IMR-90 (cell line): ENCODE measurements at regions not wholly inside any gene's neighbourhood (a gene's known extent, or its start where the extent isn't known, plus 50 kb on each side); places are given as distances from the start of the nearest gene placed in this dataset.
"Not testable (repeated sequence)": the region's sequence is repeated elsewhere in the genome, so short reads cannot be mapped to it uniquely, and the experiment has no call there.

Experiments used
- ATAC-seq: fragments of 200-7000 bp; cut with Tn5 transposase; 2 replicates; pipeline ENCODE4 v1.9.1; 2020; ENCODE audit warnings: low read depth, mild to moderate bottlenecking, moderate library complexity
- BruUV-seq: library from RNA; stranded (reverse); fragments of 400-500 nt; replicated peaks from 2 replicates; lab custom pipeline; 2021; lab: Mats Ljungman, UMichigan
- CTCF ChIA-PET: fragments of 300-600 bp; formaldehyde crosslinking; extraction: SDS; loops from one replicate; lab custom pipeline; 2021; ENCODE audit warnings: antibody characterized with exemption; lab: Yijun Ruan, JAX
- POLR2A ChIA-PET: fragments of 300-600 bp; sonication (Branson Sonifier 250); formaldehyde crosslinking; loops from one replicate; lab custom pipeline; 2022; ENCODE audit warnings: antibody characterized with exemption; ENCODE audit not compliant: unreplicated experiment; lab: Charles Lee
- DNase-seq: peaks from one replicate; pipeline ENCODE4 v3.0.0; 2013
- H2AFZ ChIP-seq: replicated peaks from 2 replicates; pipeline ENCODE3; 2013; ENCODE audit warnings: low read length, mild to moderate bottlenecking; ENCODE audit not compliant: poor library complexity
- H2AK5ac ChIP-seq: 2 replicates; pipeline ENCODE4 v1.6.1; 2013; ENCODE audit warnings: low read depth, low read length, inconsistent platforms
- H2AK9ac ChIP-seq: replicated peaks from 2 replicates; pipeline ENCODE3; 2013; ENCODE audit warnings: mild to moderate bottlenecking, low read depth, low read length, moderate library complexity; ENCODE audit not compliant: poor library complexity
- H2BK120ac ChIP-seq: 2 replicates; pipeline ENCODE4 v1.6.1; 2013; ENCODE audit warnings: low read depth, low read length, inconsistent platforms
- H2BK15ac ChIP-seq: 3 replicates; pipeline ENCODE4 v1.6.1; 2013; ENCODE audit warnings: low read depth, low read length, inconsistent platforms
- H2BK20ac ChIP-seq: 2 replicates; pipeline ENCODE4 v1.6.1; 2013; ENCODE audit warnings: low read depth, mild to moderate bottlenecking, inconsistent platforms, low read length, moderate library complexity
- H2BK5ac ChIP-seq: 2 replicates; pipeline ENCODE4 v1.6.1; 2013; ENCODE audit warnings: mild to moderate bottlenecking, low read depth, low read length, inconsistent platforms; ENCODE audit not compliant: poor library complexity, severe bottlenecking
- H3K14ac ChIP-seq: replicated peaks from 2 replicates; pipeline ENCODE4 v1.6.1; 2013; ENCODE audit warnings: low read depth, low read length, inconsistent platforms
- H3K18ac ChIP-seq: 2 replicates; pipeline ENCODE4 v1.6.1; 2013; ENCODE audit warnings: low read depth, low read length, control low read depth
- H3K23ac ChIP-seq: 2 replicates; pipeline ENCODE4 v1.6.1; 2013; ENCODE audit warnings: low read depth, low read length, inconsistent platforms
- H3K27ac ChIP-seq: 2 replicates; pipeline ENCODE4 v1.5.1; 2013; ENCODE audit warnings: mild to moderate bottlenecking, control low read depth, low read length; ENCODE audit not compliant: insufficient read depth
- H3K27me3 ChIP-seq: 2 replicates; pipeline ENCODE4 v1.6.1; 2013; ENCODE audit warnings: low read length; ENCODE audit not compliant: control insufficient read depth, insufficient read depth
- H3K36me3 ChIP-seq: 2 replicates; pipeline ENCODE4 v1.6.1; 2013; ENCODE audit warnings: low read length, mixed read lengths; ENCODE audit not compliant: control insufficient read depth, insufficient read depth
- H3K4ac ChIP-seq: 2 replicates; pipeline ENCODE4 v1.6.1; 2013; ENCODE audit warnings: low read depth, low read length, inconsistent platforms
- H3K4me1 ChIP-seq: 2 replicates; pipeline ENCODE4 v1.6.1; 2013; ENCODE audit warnings: low read length, mixed read lengths; ENCODE audit not compliant: control insufficient read depth, insufficient read depth
- H3K4me2 ChIP-seq: 2 replicates; pipeline ENCODE4 v1.6.1; 2013; ENCODE audit warnings: low read depth, mild to moderate bottlenecking, control low read depth, low read length, moderate library complexity
- H3K4me3 ChIP-seq: 2 replicates; pipeline ENCODE4 v1.5.1; 2013; ENCODE audit warnings: low read depth, mild to moderate bottlenecking, control low read depth, low read length, moderate library complexity; ENCODE audit not compliant: insufficient read depth
- H3K56ac ChIP-seq: 2 replicates; pipeline ENCODE4 v1.6.1; 2013; ENCODE audit warnings: low read length, inconsistent platforms; ENCODE audit not compliant: insufficient read depth; ENCODE audit errors: extremely low read depth
- H3K79me1 ChIP-seq, 2 experiments: 2 replicates each; pipeline ENCODE4 v1.6.1; 2013; ENCODE audit warnings: low read length in 2 of 2, inconsistent platforms in 1 of 2, low read depth in 1 of 2
- H3K9ac ChIP-seq: 2 replicates; pipeline ENCODE4 v1.6.1; 2013; ENCODE audit warnings: low read depth, low read length, control low read depth
- H3K9me1 ChIP-seq: 2 replicates; pipeline ENCODE4 v1.6.1; 2013; ENCODE audit warnings: low read length, inconsistent platforms; ENCODE audit not compliant: insufficient read depth
- H3K9me3 ChIP-seq: 2 replicates; pipeline ENCODE4 v1.6.1; 2013; ENCODE audit warnings: low read length; ENCODE audit not compliant: control insufficient read depth, insufficient read depth
- H4K20me1 ChIP-seq: 2 replicates; pipeline ENCODE4 v1.6.1; 2013; ENCODE audit warnings: low read length, inconsistent platforms; ENCODE audit not compliant: insufficient read depth
- H4K5ac ChIP-seq: 2 replicates; pipeline ENCODE4 v1.6.1; 2013; ENCODE audit warnings: mild to moderate bottlenecking, low read depth, low read length, control low read depth
- H4K8ac ChIP-seq, 2 experiments: 2 replicates each; pipeline ENCODE4 v1.6.1; 2013; ENCODE audit warnings: low read depth in 2 of 2, low read length in 2 of 2, control low read depth in 1 of 2, inconsistent platforms in 1 of 2
- H4K91ac ChIP-seq: 2 replicates; pipeline ENCODE4 v1.6.1; 2013; ENCODE audit warnings: low read depth, low read length, inconsistent platforms; ENCODE audit not compliant: insufficient read depth
- BHLHE40 ChIP-seq: fragments of 150-350 bp; IDR thresholded peaks from 2 replicates; pipeline ENCODE4 v1.6.1; 2016; ENCODE audit warnings: mild to moderate bottlenecking, low read depth, low read length
- CTCF ChIP-seq: conservative IDR thresholded peaks from 2 replicates; pipeline ENCODE4 v1.5.1; 2012; ENCODE audit warnings: mild to moderate bottlenecking, low read depth, low read length, improper control_type of control experiment
- MAZ ChIP-seq: IDR thresholded peaks from 2 replicates; pipeline ENCODE4 v1.6.1; 2012; ENCODE audit warnings: low read depth, mild to moderate bottlenecking, low read length, improper control_type of control experiment, moderate library complexity, borderline replicate concordance
- MXI1 ChIP-seq: IDR thresholded peaks from 2 replicates; pipeline ENCODE4 v1.6.1; 2012; ENCODE audit warnings: low read depth, mild to moderate bottlenecking, low read length, moderate library complexity, borderline replicate concordance
- RAD21 ChIP-seq: IDR thresholded peaks from 2 replicates; pipeline ENCODE4 v1.6.1; 2012; ENCODE audit warnings: low read length, improper control_type of control experiment
- RCOR1 ChIP-seq: IDR thresholded peaks from 2 replicates; pipeline ENCODE4 v1.6.1; 2012; ENCODE audit warnings: mild to moderate bottlenecking, low read length, improper control_type of control experiment; ENCODE audit not compliant: insufficient replicate concordance
- RFX5 ChIP-seq: IDR thresholded peaks from 2 replicates; pipeline ENCODE4 v1.8.0; 2012; ENCODE audit warnings: low read depth, mild to moderate bottlenecking, low read length, moderate library complexity
- SMC3 ChIP-seq: fragments of 150-350 bp; IDR thresholded peaks from 2 replicates; pipeline ENCODE4 v1.6.1; 2016; ENCODE audit warnings: low read depth, mild to moderate bottlenecking, antibody characterized with exemption, low read length, moderate library complexity
- WGBS, 2 experiments: methylation state at CpG; one replicate each; pipeline versions ENCODE4 v1.1.5 to v1.1.7; 2013; ENCODE audit warnings: missing lambda C conversion rate in 2 of 2; ENCODE audit not compliant: insufficient read length in 1 of 2; ENCODE audit errors: extremely low coverage in 2 of 2; 5-methylcytosine and 5-hydroxymethylcytosine counted together
- dilution Hi-C: fragments of 300-500 bp; cut with HindIII; formaldehyde crosslinking; loops from one replicate; pipeline ENCODE4 v1.14.3; 2018; ENCODE audit warnings: low sequenced_read_pairs; ENCODE audit not compliant: unreplicated experiment
- in situ Hi-C: fragments of 300-500 bp; cut with MboI; formaldehyde crosslinking; loops from 3 replicates; pipeline ENCODE4 v1.14.3; 2019; ENCODE audit warnings: low sequenced_read_pairs, inconsistent platforms, mixed read lengths
- intact Hi-C: fragments of 100-400 bp; cut with micrococcal nuclease; formaldehyde crosslinking; loops from 2 replicates; pipeline ENCODE4 v1.10.0; 2022

GRCh38 chr2:179322289-179322688, 57.7 kb upstream of the SESTD1 start:
- H3K27me3 ChIP-seq, result no peaks in the 10 kb centered on the region
- TF ChIP-seq RFX5, result no peak
- no peak for TF ChIP-seq RAD21
- TF ChIP-seq MXI1, result no peak
- no peak for TF ChIP-seq RCOR1
- TF ChIP-seq BHLHE40, result no peak
- TF ChIP-seq MAZ, result no peak
- TF ChIP-seq CTCF, result no peak
- no peak for TF ChIP-seq SMC3
- BruUV-seq, result no TSS peak
- no peak overlapping the region for H3K18ac ChIP-seq
- H4K20me1 ChIP-seq, result no peaks in the 10 kb centered on the region
- no peaks in the 10 kb centered on the region for H3K36me3 ChIP-seq
- no peaks in the 10 kb centered on the region for H3K9me1 ChIP-seq
- ATAC-seq (no peak), DNase-seq (no peak)
- no peak overlapping the region for H3K23ac ChIP-seq
- H2BK20ac ChIP-seq, result no peak overlapping the region
- H3K56ac ChIP-seq, result no peak overlapping the region
- no peak overlapping the region for H4K8ac ChIP-seq
- no peak overlapping the region for H4K5ac ChIP-seq
- dilution Hi-C loops (no loop called here), in situ Hi-C loops (no loop called here), intact Hi-C loops (no loop called here)
- no peak overlapping the region for H3K4me2 ChIP-seq
- no peak overlapping the region for H2BK120ac ChIP-seq
- no peak overlapping the region for H3K9ac ChIP-seq
- no peak overlapping the region for H2AK9ac ChIP-seq
- H3K14ac ChIP-seq, result no peak overlapping the region
- no peaks in the 10 kb centered on the region for H3K79me1 ChIP-seq
- no peaks in the 10 kb centered on the region for H3K9me3 ChIP-seq
- ChIA-PET POLR2A (no interaction called here), CTCF (interaction anchor here (1.2 kb wide), 1 partner anchor 11 kb away, joined by 3 read pairs; no protein-coding TSS in a partner anchor)
- 80% methylated on average over 1 of the region's 5 CpGs; no CpG with 5 or more reads in 1 of the 2 experiments for WGBS, 2 experiments
- no peak overlapping the region for H2AFZ ChIP-seq
- H3K4me1 ChIP-seq, result no peaks in the 10 kb centered on the region
- H2BK15ac ChIP-seq, result no peak overlapping the region
- H3K27ac ChIP-seq, result no peak overlapping the region
- H2BK5ac ChIP-seq, result no peak overlapping the region
- H3K4me3 ChIP-seq, result no peak overlapping the region
- H2AK5ac ChIP-seq, result no peak overlapping the region
- no peak overlapping the region for H4K91ac ChIP-seq
- no peak overlapping the region for H3K4ac ChIP-seq

- H3K9ac ChIP-seq, H2AK5ac ChIP-seq, dilution Hi-C loops, H4K20me1 ChIP-seq, H2BK5ac ChIP-seq, H2BK120ac ChIP-seq, H3K4me2 ChIP-seq, H3K27me3 ChIP-seq, ATAC-seq, H3K9me1 ChIP-seq, intact Hi-C loops, H3K14ac ChIP-seq, DNase-seq, H3K4me1 ChIP-seq, H2BK20ac ChIP-seq, H3K4me3 ChIP-seq, H3K18ac ChIP-seq, H3K36me3 ChIP-seq, in situ Hi-C loops, CTCF ChIA-PET, H3K9me3 ChIP-seq, H3K23ac ChIP-seq, H4K8ac ChIP-seq, H3K79me1 ChIP-seq, H3K27ac ChIP-seq, POLR2A ChIA-PET, H4K91ac ChIP-seq, H3K56ac ChIP-seq, BruUV-seq, H2AK9ac ChIP-seq, H3K4ac ChIP-seq, H2AFZ ChIP-seq, H2BK15ac ChIP-seq, H4K5ac ChIP-seq: not testable (repeated sequence)
- no CpG with 5 or more reads among the region's 3 CpGs for WGBS, 2 experiments
These were observed 56.4 kb upstream of the SESTD1 start for GRCh38 chr2:179321034-179321433.
